GM12891 (cell line): ENCODE measurements at regions not wholly inside any gene's neighbourhood (a gene's known extent, or its start where the extent isn't known, plus 50 kb on each side); places are given as distances from the start of the nearest gene placed in this dataset.

ENCODE experiments used
- POLR2A ChIP-seq: IDR thresholded peaks from 2 replicates; pipeline ENCODE4 v1.6.1; 2011; ENCODE audit warnings: low read depth, low read length, control low read depth
- POLR2AphosphoS5 ChIP-seq: IDR thresholded peaks from 2 replicates; pipeline ENCODE4 v1.6.1; 2011; ENCODE audit warnings: low read depth, low read length, control low read depth
- SPI1 ChIP-seq: IDR thresholded peaks from 2 replicates; pipeline ENCODE4 v1.6.1; 2011; ENCODE audit warnings: low read depth, low read length, control low read depth

DNA sequence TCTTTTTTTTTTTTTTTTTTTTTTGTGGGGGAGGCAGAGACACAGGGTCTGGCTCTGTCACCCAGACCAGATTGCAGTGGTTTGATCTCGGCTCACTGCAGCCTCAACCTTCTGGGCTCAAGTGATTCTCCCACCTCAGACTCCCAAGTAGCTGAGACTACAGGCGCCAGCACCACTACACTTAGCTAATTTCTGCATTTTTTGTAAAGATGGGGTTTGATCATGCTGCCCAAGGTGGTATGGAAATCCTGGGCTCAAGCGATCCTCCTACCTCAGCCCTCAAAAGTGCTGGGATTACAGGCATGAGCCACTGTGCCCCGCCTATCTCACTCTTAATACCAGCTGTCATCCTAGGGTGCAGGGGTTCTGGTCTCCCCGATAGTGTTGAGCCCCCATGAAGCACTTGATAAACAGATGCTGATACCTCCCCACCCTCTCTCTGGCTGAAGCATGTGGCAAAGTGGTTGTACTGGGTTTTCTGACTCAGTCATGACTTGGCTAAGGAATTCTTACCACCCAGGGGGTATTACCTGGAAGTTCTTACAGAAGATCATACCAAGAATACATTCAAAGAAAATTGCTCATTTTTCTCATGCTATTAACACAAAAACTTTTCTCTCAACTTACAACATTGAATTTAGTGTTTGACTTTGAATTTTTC lies 110.2 kb upstream of the DAPK1 start:
- TF ChIP-seq POLR2A (no peak), POLR2AphosphoS5 (no peak), SPI1 (no peak)
